BJ (cell line): ENCODE measurements at regions not wholly inside any gene's neighbourhood (a gene's known extent, or its start where the extent isn't known, plus 50 kb on each side); places are given as distances from the start of the nearest gene placed in this dataset.
"Not testable (repeated sequence)": the region's sequence is repeated elsewhere in the genome, so short reads cannot be mapped to it uniquely, and the experiment has no call there.

Experiments
- CTCF ChIA-PET: fragments of 350-600 bp; formaldehyde crosslinking; extraction: SDS; loops from one replicate; lab custom pipeline; 2021; ENCODE audit warnings: antibody characterized with exemption, inconsistent platforms; lab: Yijun Ruan, JAX
- POLR2A ChIA-PET: fragments of 300-600 bp; sonication (Branson Sonifier 250); formaldehyde crosslinking; extraction: SDS; loops from one replicate; lab custom pipeline; 2021; ENCODE audit warnings: antibody characterized with exemption; lab: Charles Lee
- DNase-seq: peaks from one replicate; pipeline ENCODE4 v3.0.0-alpha.2; 2011; ENCODE audit warnings: low read depth
- H3K27me3 ChIP-seq: 2 replicates; pipeline ENCODE4 v1.6.0; 2011; ENCODE audit warnings: low read length; ENCODE audit not compliant: control insufficient read depth, insufficient read depth
- H3K36me3 ChIP-seq: 2 replicates; pipeline ENCODE4 v1.5.1; 2011; ENCODE audit warnings: low read length; ENCODE audit not compliant: control insufficient read depth, insufficient read depth
- H3K4me3 ChIP-seq: 2 replicates; pipeline ENCODE4 v1.5.1; 2011; ENCODE audit warnings: low read depth, mild to moderate bottlenecking, control low read depth, low read length
- CTCF ChIP-seq: IDR thresholded peaks from 2 replicates; pipeline ENCODE4 v1.5.1; 2011; ENCODE audit warnings: low read depth, mild to moderate bottlenecking, control low read depth, inconsistent platforms, low read length, moderate library complexity; ENCODE audit not compliant: insufficient read depth

- no peak for DNase-seq
- Histone ChIP-seq H3K36me3 (no peaks in the 10 kb centered on the region), H3K27me3 (no peaks in the 10 kb centered on the region), H3K4me3 (no peak overlapping the region)
- ChIA-PET CTCF (no interaction called here), POLR2A (no interaction called here)
- no peak for TF ChIP-seq CTCF
Observed at GRCh38 chr5:101045689-101046088, 142.6 kb upstream of the ST8SIA4 start.

GRCh38 chr5:101040002-101040401 is 136.9 kb upstream of the ST8SIA4 start:
- DNase-seq, H3K36me3 ChIP-seq, CTCF ChIA-PET, H3K27me3 ChIP-seq, POLR2A ChIA-PET, H3K4me3 ChIP-seq: not testable (repeated sequence)

GRCh38 chr5:101036778-101037177 is 133.7 kb upstream of the ST8SIA4 start:
- Histone ChIP-seq H3K27me3 (no peaks in the 10 kb centered on the region), H3K36me3 (no peaks in the 10 kb centered on the region), H3K4me3 (no peak overlapping the region)
- ChIA-PET CTCF (no interaction called here), POLR2A (no interaction called here)
- no peak for DNase-seq
- no peak for TF ChIP-seq CTCF

- Histone ChIP-seq H3K4me3 (no peak overlapping the region), H3K36me3 (no peaks in the 10 kb centered on the region), H3K27me3 (no peaks in the 10 kb centered on the region)
- DNase-seq = no peak
- ChIA-PET CTCF (no interaction called here), POLR2A (no interaction called here)
- TF ChIP-seq CTCF = no peak
Observed at GRCh38 chr5:101035425-101035824, 132.3 kb upstream of the ST8SIA4 start.

- no peak for TF ChIP-seq CTCF
- Histone ChIP-seq H3K27me3 (no peaks in the 10 kb centered on the region), H3K4me3 (no peak overlapping the region), H3K36me3 (no peaks in the 10 kb centered on the region)
- ChIA-PET CTCF (no interaction called here), POLR2A (no interaction called here)
- no peak for DNase-seq
Observed at GRCh38 chr5:101024299-101024698, 121.2 kb upstream of the ST8SIA4 start.

- TF ChIP-seq CTCF = no peak
- CTCF ChIA-PET = interaction anchor here (0.7 kb wide), 1 partner anchor 94 kb away, joined by 3 read pairs; no protein-coding TSS in a partner anchor
- H3K4me3 ChIP-seq = no peak overlapping the region
Observed at GRCh38 chr5:101018299-101018698, 115.2 kb upstream of the ST8SIA4 start.

More at GRCh38 chr5:101018299-101018698, 115.2 kb upstream of the ST8SIA4 start:
- Histone ChIP-seq H3K36me3 (no peaks in the 10 kb centered on the region), H3K27me3 (no peaks in the 10 kb centered on the region)
- DNase-seq = no peak
- POLR2A ChIA-PET = no interaction called here
